Fibroblast of villous mesenchyme (primary cell): ENCODE measurements at regions not wholly inside any gene's neighbourhood (a gene's known extent, or its start where the extent isn't known, plus 50 kb on each side); places are given as distances from the start of the nearest gene placed in this dataset.

Source experiments
- DNase-seq: peaks from one replicate; pipeline ENCODE4 v3.0.0-alpha.2; 2010; ENCODE audit warnings: low read depth
- H3K4me3 ChIP-seq: 2 replicates; pipeline ENCODE4 v1.5.1; 2011; ENCODE audit warnings: low read depth, mild to moderate bottlenecking, low read length
- TF ChIP-seq, protein P1 (sequence below): IDR thresholded peaks from 2 replicates; pipeline ENCODE4 v1.5.1; 2012; ENCODE audit warnings: low read depth, mild to moderate bottlenecking, low read length; ENCODE audit not compliant: insufficient read depth

DNA sequence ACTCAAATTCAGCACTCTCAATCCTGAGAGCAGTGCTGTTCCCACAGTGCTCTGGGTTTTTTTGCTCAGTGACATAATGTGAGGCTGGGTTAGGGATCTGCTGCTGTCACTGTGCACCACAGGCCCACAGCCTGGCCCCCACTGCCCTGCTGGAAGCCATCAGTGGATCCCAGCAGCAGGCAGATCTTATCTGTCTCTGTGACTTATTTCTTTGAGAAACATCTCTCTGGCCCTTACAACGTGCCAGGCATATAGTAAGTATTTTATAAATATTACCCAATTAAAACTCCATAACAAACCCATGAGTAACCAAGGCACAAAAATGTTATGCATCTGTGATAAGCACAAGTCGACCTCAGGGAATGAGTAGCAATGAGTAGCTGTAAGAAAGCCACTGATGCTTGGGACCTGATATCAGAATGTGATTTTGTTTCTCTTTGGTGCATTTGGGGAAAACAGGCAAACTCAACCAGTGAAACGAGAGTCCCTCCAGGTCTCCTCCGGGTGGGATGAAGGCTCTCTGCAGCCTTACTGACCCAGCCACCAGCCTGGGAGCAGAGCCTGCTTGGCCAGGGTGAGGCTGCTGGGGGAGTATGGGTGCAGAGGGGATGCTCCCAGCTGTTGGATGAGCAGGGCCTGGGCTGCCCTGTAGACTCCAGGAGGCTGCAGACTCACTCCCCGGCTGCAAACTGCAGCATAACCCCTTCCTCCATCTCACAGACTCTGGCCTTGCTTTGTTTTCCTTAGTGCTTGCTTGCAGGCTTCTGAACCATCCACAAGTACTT lies 172.7 kb upstream of the LNX1 start:
- no peak overlapping the region for H3K4me3 ChIP-seq
- DNase-seq, result peak; percentile 79
- TF ChIP-seq, protein P1, sequence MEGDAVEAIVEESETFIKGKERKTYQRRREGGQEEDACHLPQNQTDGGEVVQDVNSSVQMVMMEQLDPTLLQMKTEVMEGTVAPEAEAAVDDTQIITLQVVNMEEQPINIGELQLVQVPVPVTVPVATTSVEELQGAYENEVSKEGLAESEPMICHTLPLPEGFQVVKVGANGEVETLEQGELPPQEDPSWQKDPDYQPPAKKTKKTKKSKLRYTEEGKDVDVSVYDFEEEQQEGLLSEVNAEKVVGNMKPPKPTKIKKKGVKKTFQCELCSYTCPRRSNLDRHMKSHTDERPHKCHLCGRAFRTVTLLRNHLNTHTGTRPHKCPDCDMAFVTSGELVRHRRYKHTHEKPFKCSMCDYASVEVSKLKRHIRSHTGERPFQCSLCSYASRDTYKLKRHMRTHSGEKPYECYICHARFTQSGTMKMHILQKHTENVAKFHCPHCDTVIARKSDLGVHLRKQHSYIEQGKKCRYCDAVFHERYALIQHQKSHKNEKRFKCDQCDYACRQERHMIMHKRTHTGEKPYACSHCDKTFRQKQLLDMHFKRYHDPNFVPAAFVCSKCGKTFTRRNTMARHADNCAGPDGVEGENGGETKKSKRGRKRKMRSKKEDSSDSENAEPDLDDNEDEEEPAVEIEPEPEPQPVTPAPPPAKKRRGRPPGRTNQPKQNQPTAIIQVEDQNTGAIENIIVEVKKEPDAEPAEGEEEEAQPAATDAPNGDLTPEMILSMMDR, result no peak

DNA sequence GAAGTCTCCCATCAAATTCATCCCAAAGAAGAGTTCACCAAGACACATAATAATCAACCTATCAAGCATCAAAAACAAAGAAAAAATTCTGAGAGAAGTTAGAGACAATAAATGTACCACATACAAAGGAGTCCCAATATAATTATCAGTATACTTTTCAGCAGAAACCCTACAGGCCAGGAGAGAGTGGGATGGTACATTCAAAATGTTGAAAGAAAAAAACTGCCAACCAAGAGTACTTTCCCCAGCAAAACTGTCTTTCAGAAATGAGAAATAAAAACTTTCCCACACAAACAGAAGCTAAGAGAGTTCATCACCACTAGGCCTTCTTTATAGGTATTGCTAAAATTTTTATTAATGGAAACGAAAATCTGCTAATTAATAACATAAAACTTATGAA lies 164.4 kb upstream of the LNX1 start:
- no peak overlapping the region for H3K4me3 ChIP-seq
- TF ChIP-seq, protein P1, result no peak
- DNase-seq, result no peak

DNA sequence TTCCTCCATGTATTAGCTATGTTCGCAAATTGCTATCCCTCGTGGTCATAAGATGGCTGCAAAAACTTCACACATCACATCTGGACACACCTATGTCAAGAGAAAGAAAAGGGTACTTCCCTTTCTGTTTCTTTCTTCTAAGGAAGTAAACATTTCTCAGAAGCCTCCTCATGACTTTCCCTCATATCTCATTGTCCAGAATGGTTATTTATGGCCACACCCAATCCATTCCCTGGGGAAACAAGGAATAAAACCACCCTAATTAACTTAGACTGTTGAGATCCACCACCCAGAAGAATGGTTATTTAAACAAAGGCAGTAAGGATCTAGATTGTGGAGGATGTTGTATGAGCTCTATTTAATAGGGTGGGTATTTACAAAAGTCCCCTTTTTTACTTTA lies 160.8 kb upstream of the LNX1 start:
- TF ChIP-seq, protein P1, result no peak
- H3K4me3 ChIP-seq, result no peak overlapping the region
- no peak for DNase-seq

DNA sequence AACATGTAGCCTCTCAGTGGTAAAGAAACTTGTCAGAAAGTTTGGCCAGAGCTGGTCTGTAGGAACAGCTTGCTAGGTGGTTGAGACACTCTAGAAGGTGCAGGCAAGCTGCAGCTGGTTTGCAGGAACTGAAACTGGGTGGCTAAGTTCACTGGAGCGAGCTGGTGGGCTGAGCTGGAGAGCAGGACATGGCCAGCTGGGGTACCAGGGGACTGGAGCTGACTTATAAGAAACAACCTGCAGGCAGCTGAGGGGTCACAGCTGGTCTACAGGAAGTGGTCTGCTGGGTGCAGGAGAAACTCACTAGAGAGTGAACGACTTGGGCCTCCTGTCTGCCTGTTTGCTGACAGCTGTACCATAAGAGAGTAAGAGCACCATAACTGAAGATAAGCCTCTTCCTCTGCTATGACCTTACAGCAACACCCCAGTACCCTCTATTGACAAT lies 157.1 kb upstream of the LNX1 start:
- TF ChIP-seq, protein P1, result no peak
- H3K4me3 ChIP-seq, result no peak overlapping the region
- DNase-seq, result no peak

DNA sequence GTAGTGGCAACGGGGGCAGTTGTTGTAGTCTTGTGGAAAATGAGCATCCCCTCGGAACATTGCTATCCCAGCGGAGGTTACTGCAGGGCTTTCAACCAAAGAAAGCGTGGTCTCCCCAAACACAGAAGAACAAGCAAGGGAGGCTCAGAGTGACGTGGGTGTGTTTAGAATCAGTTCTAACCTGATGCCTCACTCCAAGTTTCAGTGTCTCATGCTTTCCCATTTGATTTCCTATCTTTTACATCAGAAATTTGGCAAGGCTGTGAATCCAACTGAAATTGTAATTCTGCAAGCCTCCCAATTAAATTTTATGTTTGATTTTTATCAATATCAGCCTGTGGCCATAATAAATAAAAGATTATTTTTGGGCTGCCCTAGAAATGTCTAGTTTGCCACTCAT lies 156.1 kb upstream of the LNX1 start:
- DNase-seq, result no peak
- TF ChIP-seq, protein P1, result no peak
- no peak overlapping the region for H3K4me3 ChIP-seq

DNA sequence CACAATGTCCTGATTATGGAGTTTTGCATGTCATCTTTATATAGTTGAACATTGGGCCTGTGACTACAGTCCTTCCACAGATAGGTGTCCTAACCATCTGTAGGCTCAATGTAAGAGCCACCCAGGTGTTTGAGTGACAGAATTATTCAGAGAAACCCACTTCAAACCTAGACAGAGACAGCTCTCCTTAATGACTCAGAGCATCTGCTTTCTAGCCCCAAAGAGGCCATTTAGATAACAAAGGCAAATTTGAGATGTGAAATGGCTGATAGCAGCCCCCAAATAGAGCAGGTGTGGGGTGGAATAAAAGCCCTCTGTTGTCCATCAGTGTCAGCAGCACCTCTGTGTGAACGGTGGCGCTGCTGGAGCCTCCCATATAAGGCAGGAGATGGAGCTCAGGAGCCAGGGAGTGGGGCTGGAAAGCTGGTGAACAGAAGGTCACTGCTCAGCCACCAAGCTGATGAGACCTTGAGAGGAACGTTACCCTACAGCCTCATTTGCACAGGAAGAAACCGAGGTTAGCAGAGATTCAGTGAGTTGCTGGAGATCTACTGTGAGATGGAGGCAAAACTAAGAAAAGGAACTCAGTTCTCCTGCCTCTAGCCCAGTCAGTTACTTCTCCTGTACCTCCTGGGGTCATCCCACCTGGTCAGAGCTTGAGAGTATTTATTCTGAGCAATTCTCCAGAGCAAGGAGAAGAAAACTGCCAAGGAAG lies 153.3 kb upstream of the LNX1 start:
- TF ChIP-seq, protein P1, result no peak
- DNase-seq, result no peak

More for the DNA sequence above, 153.3 kb upstream of the LNX1 start:
- no peak overlapping the region for H3K4me3 ChIP-seq
